ENCODE measurements at regions not wholly inside any gene's neighbourhood (a gene's known extent, or its start where the extent isn't known, plus 50 kb on each side); places are given as distances from the start of the nearest gene placed in this dataset.

- TF ChIP-seq ELK1 (IDR thresholded peaks at IDR 0.05; ENCODE audit: low read depth, low read length): no peak
- TF ChIP-seq EHMT2 (IDR thresholded peaks at IDR 0.05; ENCODE audit: low read depth): no peak
- TF ChIP-seq CBX8 (IDR thresholded peaks at IDR 0.05): no peak
- TF ChIP-seq POLR2AphosphoS2 (conservative IDR thresholded peaks at IDR 0.05; ENCODE audit: low read length): no peak
- TF ChIP-seq HOXB13 (CRISPR knock-in tag; IDR thresholded peaks at IDR 0.05; ENCODE audit: low read depth): no peak
- TF ChIP-seq JUN (IDR thresholded peaks at IDR 0.05): no peak
Measured at GRCh38 chr2:160836755-160837154, 323.5 kb upstream of the TANK start (continued).

- no peak for TF ChIP-seq KDM5A (IDR thresholded peaks at IDR 0.05)
- no peak for TF ChIP-seq CEBPB (IDR thresholded peaks at IDR 0.05)
- TF ChIP-seq RCOR1 (IDR thresholded peaks at IDR 0.05; ENCODE audit: low read depth, low read length): no peak
- TF ChIP-seq JUN (IDR thresholded peaks at IDR 0.05): no peak
- TF ChIP-seq BCL3 (IDR thresholded peaks at IDR 0.05): no peak
- no peak for TF ChIP-seq POLR2AphosphoS2 (conservative IDR thresholded peaks at IDR 0.05; ENCODE audit: low read length)
- TF ChIP-seq PHF8 (IDR thresholded peaks at IDR 0.05; ENCODE audit: borderline replicate concordance, low read depth): no peak
- no peak for TF ChIP-seq EP300 (IDR thresholded peaks at IDR 0.05)
- Histone ChIP-seq H3K4me2 (no peak overlapping the region), H3K4me1 (no peaks in the 10 kb centered on the region; the same call in 2 of the 3 replicates), H3K9me3 (no peaks in the 10 kb centered on the region), H3K27ac (no peak overlapping the region), H3K4me3 (no peak overlapping the region)
- ChIA-PET CTCF (no interaction called here), POLR2A (no interaction called here)
- FAIRE-seq (no peak), ATAC-seq (no peak), DNase-seq (ENCODE audit: low read depth in 1 of 2, low spot score in 1 of 2) (no peak)
Measured at GRCh38 chr2:160837416-160837815, 322.8 kb upstream of the TANK start.

- ATAC-seq: no peak
- no peak for FAIRE-seq
- Histone ChIP-seq H3K4me2 (no peak overlapping the region), H3K9me3 (no peaks in the 10 kb centered on the region), H3K4me3 (no peak overlapping the region), H3K4me1 (no peaks in the 10 kb centered on the region; the same call in 2 of the 3 replicates), H3K27ac (no peak overlapping the region)
- no peak for TF ChIP-seq BCL3 (IDR thresholded peaks at IDR 0.05)
- no peak for TF ChIP-seq SMC3 (IDR thresholded peaks at IDR 0.05)
- no peak for TF ChIP-seq NFE2L2 (conservative IDR thresholded peaks at IDR 0.05; ENCODE audit: low read length)
- no peak for TF ChIP-seq TP53 (CRISPR knock-in tag; IDR thresholded peaks at IDR 0.05)
- TF ChIP-seq CHD2 (IDR thresholded peaks at IDR 0.05; ENCODE audit: low read length, partially characterized antibody): no peak
- TF ChIP-seq POLR2A (IDR thresholded peaks at IDR 0.05; ENCODE audit: low read length): no peak
- CTCF ChIA-PET: no interaction called here
- WGBS (ENCODE audit: missing lambda C conversion rate): 48% methylated on average over 1 of the region's 1 CpG
- POLR2A ChIA-PET: no interaction called here
- no peak for DNase-seq (ENCODE audit: low read depth in 1 of 2, low spot score in 1 of 2)
Measured at GRCh38 chr2:160838147-160838546, 322.1 kb upstream of the TANK start.

- POLR2A ChIA-PET: no interaction called here
- DNase-seq (ENCODE audit: low read depth in 1 of 2, low spot score in 1 of 2): no peak
Measured at GRCh38 chr2:160838691-160839090, 321.5 kb upstream of the TANK start.

More at GRCh38 chr2:160838691-160839090, 321.5 kb upstream of the TANK start:
- Histone ChIP-seq H3K9me3 (no peaks in the 10 kb centered on the region), H3K4me2 (no peak overlapping the region), H3K4me3 (no peak overlapping the region), H3K27ac (no peak overlapping the region), H3K4me1 (no peaks in the 10 kb centered on the region; the same call in 2 of the 3 replicates)
- FAIRE-seq: no peak
- no peak for TF ChIP-seq GATA3 (IDR thresholded peaks at IDR 0.05; ENCODE audit: borderline replicate concordance)
- no peak for TF ChIP-seq HMGXB4 (CRISPR knock-in tag; IDR thresholded peaks at IDR 0.05; ENCODE audit: borderline replicate concordance)
- TF ChIP-seq ZFP36 (IDR thresholded peaks at IDR 0.05; ENCODE audit: borderline replicate concordance, partially characterized antibody): no peak
- CTCF ChIA-PET: no interaction called here
- no peak for ATAC-seq
- 64% methylated on average over 4 of the region's 4 CpGs for WGBS (ENCODE audit: missing lambda C conversion rate)
